IPS-11a (cell line): ENCODE measurements at regions not wholly inside any gene's neighbourhood (a gene's known extent, or its start where the extent isn't known, plus 50 kb on each side); places are given as distances from the start of the nearest gene placed in this dataset.

ENCODE experiments used
- H3K4me3 ChIP-seq: one replicate; pipeline ENCODE4 v1.5.1; 2013; ENCODE audit warnings: low read depth, low read length, control low read depth

GRCh38 chrX:110863883-110864282, 68.3 kb upstream of the CHRDL1 start:
- no peak overlapping the region for H3K4me3 ChIP-seq

- H3K4me3 ChIP-seq, result no peak overlapping the region
These were observed 62.9 kb upstream of the CHRDL1 start for GRCh38 chrX:110858565-110858964.

GRCh38 chrX:110853610-110854009, 58.0 kb upstream of the CHRDL1 start:
- H3K4me3 ChIP-seq, result no peak overlapping the region

- no peak overlapping the region for H3K4me3 ChIP-seq
These were observed 56.6 kb upstream of the CHRDL1 start for GRCh38 chrX:110852180-110852579.

- no peak overlapping the region for H3K4me3 ChIP-seq
These were observed 56.2 kb upstream of the CHRDL1 start for GRCh38 chrX:110851780-110852179.

DNA sequence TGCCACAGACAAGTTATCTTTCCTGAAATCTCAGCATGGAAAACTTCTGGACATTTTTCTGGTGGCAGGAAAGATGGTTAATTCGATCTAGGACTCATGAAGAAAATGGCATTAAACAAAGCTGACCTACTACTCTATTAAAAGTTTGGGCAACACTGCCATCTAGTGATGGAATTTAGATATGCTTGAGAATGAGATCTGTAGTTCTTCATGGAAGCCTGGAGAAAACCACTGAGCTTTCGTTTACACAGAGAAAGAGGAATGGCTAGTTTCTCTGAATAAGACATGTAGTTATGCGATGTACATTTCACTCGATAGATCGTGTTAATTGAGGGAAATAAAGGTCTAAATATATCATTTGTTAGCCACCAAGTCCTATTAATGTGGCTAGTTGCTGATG, 51.7 kb upstream of the CHRDL1 start:
- H3K4me3 ChIP-seq, result no peak overlapping the region

DNA sequence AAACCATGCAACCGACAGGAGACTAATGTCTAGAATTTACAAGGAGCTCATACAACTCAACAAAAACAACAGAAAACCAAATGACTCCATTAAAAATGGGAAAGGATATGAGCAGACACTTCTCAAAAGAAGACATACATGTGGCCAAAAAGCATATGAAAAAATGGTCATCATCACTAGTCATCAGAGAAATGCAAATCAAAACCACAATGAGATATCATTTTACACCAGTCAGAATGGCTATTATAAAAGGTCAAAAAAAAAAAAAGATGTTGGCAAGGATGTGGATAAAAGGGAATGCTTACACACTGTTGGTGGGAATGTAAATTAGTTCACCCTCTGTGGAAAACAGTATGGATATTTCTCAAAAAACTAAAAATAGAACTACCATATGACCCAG, 50.5 kb upstream of the CHRDL1 start:
- H3K4me3 ChIP-seq, result no peak overlapping the region
